ENCODE measurements at regions not wholly inside any gene's neighbourhood (a gene's known extent, or its start where the extent isn't known, plus 50 kb on each side); places are given as distances from the start of the nearest gene placed in this dataset.

DNA sequence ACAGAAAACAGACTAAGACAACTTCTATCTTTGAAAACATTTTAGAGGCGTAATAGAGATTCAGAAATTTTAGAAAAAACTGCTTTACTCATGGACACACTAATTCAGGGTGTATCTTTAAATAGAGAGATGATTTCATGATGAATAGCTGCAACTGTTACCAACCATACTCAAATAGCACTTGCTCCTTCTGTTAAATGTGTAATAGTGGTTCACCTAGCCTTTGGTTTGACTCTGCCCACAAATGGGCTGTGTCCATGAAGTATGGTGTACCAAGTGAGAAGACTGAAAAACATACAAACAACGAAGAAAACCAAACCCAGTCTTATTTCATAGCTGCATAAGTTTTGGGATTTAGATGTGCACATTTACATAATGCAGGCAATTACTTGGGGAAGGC, 610.6 kb downstream of the PLCL1 start:
- TF ChIP-seq, protein P1, sequence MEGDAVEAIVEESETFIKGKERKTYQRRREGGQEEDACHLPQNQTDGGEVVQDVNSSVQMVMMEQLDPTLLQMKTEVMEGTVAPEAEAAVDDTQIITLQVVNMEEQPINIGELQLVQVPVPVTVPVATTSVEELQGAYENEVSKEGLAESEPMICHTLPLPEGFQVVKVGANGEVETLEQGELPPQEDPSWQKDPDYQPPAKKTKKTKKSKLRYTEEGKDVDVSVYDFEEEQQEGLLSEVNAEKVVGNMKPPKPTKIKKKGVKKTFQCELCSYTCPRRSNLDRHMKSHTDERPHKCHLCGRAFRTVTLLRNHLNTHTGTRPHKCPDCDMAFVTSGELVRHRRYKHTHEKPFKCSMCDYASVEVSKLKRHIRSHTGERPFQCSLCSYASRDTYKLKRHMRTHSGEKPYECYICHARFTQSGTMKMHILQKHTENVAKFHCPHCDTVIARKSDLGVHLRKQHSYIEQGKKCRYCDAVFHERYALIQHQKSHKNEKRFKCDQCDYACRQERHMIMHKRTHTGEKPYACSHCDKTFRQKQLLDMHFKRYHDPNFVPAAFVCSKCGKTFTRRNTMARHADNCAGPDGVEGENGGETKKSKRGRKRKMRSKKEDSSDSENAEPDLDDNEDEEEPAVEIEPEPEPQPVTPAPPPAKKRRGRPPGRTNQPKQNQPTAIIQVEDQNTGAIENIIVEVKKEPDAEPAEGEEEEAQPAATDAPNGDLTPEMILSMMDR (IDR thresholded peaks at IDR 0.05; ENCODE audit: insufficient read depth, low read depth, low read length, missing control alignments) = no peak
- no peak for DNase-seq (ENCODE audit: low read depth)

DNA sequence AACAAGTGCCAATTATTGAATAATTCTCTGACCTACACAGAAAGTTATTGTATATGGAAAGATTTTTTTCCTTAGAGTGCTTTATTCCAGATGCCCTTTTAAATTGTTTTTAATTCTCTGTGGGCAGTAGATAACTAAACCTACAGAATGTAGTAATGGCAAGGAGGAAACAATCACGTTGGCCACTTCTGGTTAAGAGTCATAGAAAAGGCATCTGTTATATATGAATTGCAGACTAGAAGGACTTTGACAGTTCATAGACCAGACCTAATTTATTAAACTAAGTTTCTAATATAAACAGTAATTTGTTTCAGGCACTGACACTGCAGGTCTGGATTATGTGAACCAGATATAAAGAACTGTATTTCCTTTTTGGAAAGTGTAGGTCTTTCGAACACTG, 607.5 kb downstream of the PLCL1 start:
- H3K4me3 ChIP-seq (ENCODE audit: low read depth, low read length) = no peak overlapping the region
- no peak for DNase-seq (ENCODE audit: low read depth)
- TF ChIP-seq, protein P1 (IDR thresholded peaks at IDR 0.05; ENCODE audit: insufficient read depth, low read depth, low read length, missing control alignments) = no peak

More for the DNA sequence above, 610.6 kb downstream of the PLCL1 start:
- no peak overlapping the region for H3K4me3 ChIP-seq (ENCODE audit: low read depth, low read length)

DNA sequence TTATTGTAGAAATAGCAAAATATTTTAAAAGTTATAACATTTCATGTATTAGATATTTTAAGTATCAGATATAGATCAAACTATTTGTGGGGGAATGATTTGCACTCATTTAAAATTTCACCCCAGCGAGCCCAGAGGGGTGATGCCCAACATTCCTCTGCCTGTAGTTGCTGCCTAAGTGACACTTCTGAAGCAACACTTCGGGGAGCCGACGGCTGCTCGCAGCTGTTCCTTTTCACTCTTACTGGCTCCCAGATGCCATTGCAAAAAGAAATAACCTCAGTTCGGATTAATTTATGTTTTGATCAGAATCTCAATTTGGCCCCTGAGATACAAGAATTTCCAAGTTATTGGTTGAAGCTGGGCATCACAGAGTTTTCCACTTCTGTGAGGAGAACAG, 603.8 kb downstream of the PLCL1 start:
- DNase-seq (ENCODE audit: low read depth) = no peak
- no peak overlapping the region for H3K4me3 ChIP-seq (ENCODE audit: low read depth, low read length)
- TF ChIP-seq, protein P1 (IDR thresholded peaks at IDR 0.05; ENCODE audit: insufficient read depth, low read depth, low read length, missing control alignments) = no peak

DNA sequence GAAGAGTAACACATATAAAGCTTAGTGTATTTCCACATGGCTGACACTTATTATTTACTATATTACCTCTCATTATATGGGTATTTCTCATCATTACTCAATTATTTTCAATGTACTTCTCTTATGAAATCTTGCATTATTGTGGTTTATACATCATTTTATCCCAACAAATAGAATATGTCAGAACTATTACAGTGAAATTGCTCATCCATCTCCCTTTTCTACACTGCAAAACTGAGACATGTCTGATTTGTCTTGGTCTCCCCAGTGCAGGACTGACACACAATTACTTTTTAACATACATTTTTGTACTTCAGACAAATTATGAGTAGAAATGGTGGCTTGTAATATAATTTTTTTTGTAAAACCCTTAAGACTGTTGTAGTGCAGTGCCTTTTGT, 600.9 kb downstream of the PLCL1 start:
- no peak for DNase-seq (ENCODE audit: low read depth)
- no peak overlapping the region for H3K4me3 ChIP-seq (ENCODE audit: low read depth, low read length)
- TF ChIP-seq, protein P1 (IDR thresholded peaks at IDR 0.05; ENCODE audit: insufficient read depth, low read depth, low read length, missing control alignments) = no peak

DNA sequence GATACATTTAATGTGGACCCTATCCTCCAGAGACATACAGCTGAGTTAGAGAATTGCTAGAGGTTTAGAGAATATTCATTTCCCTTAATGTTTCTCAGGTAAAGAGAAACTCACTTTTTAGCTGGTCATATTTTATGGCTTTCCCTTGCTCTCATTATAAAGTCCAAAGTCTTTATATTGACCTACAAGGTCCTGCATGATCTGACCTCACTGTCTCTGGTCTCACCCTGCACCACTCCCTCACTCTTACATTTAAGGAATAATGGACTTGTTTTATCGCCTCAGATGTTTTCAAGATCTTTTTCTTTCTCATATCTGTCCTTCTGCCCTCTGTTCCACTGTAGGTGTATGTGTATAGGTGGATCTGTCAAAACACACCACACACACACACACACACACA, 597.3 kb downstream of the PLCL1 start:
- no peak for DNase-seq (ENCODE audit: low read depth)
- TF ChIP-seq, protein P1 (IDR thresholded peaks at IDR 0.05; ENCODE audit: insufficient read depth, low read depth, low read length, missing control alignments) = no peak
- H3K4me3 ChIP-seq (ENCODE audit: low read depth, low read length) = no peak overlapping the region

DNA sequence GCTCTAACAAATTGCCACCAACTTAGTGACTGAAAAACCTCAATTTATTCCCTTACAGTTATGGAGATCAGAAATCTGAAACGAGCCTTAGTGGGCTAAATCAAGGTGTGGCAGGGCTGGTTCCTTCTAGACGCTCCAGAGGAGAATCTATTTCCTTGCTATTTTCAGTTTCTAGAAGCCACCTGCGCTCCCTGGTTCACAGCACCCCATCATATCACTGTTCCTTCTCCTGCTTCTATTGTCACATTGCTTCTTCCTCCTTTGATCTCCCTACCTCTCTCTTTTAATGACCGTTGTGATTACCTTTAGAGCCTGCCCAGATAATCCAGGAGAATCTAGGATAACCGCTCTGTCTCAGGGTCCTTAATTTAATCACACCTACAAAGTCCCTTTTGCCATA, 596.6 kb downstream of the PLCL1 start:
- no peak overlapping the region for H3K4me3 ChIP-seq (ENCODE audit: low read depth, low read length)
- no peak for DNase-seq (ENCODE audit: low read depth)
- TF ChIP-seq, protein P1 (IDR thresholded peaks at IDR 0.05; ENCODE audit: insufficient read depth, low read depth, low read length, missing control alignments) = no peak

DNA sequence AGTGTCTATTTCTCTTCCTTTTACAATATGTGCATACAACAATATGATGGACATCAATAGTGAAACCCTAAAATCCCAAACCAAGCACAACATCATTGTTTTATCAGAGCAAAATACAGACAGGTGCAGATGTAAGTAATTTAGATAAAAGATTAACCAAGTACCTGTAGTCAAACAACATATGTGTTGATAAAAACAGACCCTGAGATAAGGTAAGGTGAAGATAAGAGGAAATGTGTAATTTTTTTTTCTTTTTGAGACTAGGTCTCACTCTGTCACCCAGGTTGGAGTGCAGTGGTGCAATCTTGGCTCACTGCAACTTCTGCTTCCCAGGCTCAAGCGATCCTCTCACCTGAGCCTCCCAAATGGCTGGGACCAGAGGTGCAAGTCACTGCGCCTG, 589.8 kb downstream of the PLCL1 start:
- no peak for DNase-seq (ENCODE audit: low read depth)
- TF ChIP-seq, protein P1 (IDR thresholded peaks at IDR 0.05; ENCODE audit: insufficient read depth, low read depth, low read length, missing control alignments) = no peak
- no peak overlapping the region for H3K4me3 ChIP-seq (ENCODE audit: low read depth, low read length)

Measured in GM12865 (cell line).